ENCODE measurements at regions not wholly inside any gene's neighbourhood (a gene's known extent, or its start where the extent isn't known, plus 50 kb on each side); places are given as distances from the start of the nearest gene placed in this dataset.

DNA sequence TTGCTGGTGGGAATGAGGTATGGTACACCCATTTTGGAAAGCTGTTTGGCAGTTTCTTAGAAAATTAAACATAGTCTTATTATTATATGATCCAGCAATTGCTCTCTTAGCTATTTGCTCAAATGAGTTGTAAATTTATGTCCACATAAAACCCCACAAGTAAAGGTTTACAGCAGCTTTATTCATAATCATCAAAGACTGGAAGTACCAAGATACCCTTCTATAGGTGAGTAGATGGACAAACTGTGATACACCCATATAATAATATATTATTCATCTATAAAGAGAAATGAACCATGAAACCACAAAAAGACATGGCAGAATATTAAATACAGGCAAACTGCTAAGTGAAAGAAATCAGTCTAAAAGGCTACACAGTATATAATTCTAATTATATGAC, 344.7 kb upstream of the CDIN1 start:
- H3K4me3 ChIP-seq (ENCODE audit: low read depth, low read length): no peak overlapping the region
- TF ChIP-seq, protein P1, sequence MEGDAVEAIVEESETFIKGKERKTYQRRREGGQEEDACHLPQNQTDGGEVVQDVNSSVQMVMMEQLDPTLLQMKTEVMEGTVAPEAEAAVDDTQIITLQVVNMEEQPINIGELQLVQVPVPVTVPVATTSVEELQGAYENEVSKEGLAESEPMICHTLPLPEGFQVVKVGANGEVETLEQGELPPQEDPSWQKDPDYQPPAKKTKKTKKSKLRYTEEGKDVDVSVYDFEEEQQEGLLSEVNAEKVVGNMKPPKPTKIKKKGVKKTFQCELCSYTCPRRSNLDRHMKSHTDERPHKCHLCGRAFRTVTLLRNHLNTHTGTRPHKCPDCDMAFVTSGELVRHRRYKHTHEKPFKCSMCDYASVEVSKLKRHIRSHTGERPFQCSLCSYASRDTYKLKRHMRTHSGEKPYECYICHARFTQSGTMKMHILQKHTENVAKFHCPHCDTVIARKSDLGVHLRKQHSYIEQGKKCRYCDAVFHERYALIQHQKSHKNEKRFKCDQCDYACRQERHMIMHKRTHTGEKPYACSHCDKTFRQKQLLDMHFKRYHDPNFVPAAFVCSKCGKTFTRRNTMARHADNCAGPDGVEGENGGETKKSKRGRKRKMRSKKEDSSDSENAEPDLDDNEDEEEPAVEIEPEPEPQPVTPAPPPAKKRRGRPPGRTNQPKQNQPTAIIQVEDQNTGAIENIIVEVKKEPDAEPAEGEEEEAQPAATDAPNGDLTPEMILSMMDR (IDR thresholded peaks at IDR 0.05; ENCODE audit: low read depth, low read length): no peak

DNA sequence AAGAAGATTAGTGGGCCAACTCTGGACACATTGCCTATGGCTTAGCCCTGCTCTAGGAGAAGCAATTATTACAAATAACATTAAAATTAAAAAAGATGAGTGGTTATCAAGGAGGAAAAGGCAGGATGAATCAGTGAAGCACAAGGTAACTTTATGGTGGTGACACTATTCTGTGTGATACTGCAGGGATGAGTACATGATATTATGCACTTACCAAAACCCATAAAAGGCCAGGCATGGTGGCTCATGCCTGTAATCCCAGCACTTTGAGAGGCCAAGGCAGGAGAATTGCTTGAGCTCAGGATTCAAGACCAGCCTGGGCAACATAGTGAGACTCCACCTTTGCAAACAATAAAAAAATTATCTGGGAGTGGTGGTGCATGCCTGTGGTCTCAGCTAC, 344.3 kb upstream of the CDIN1 start:
- TF ChIP-seq, protein P1 (IDR thresholded peaks at IDR 0.05; ENCODE audit: low read depth, low read length): no peak
- H3K4me3 ChIP-seq (ENCODE audit: low read depth, low read length): no peak overlapping the region

DNA sequence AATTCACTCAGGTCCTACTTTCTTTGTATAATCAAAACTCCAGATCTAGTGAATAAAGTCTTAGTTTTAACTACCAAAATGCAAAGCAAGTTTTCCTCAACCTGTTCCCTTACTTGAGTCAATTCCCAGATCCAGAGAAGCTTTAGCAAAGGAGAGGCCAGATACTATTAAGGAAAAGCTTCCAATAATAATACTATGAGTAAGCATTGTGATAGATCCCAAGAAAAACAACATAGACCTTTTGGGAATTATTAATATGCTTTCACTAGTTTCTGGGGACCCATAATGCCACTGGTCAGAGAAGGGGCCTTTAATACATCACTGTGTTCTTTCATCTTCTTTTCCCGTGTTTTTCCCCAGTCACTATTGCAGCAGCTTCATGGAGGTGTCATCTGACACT, 339.9 kb upstream of the CDIN1 start:
- H3K4me3 ChIP-seq (ENCODE audit: low read depth, low read length): no peak overlapping the region
- TF ChIP-seq, protein P1 (IDR thresholded peaks at IDR 0.05; ENCODE audit: low read depth, low read length): no peak

DNA sequence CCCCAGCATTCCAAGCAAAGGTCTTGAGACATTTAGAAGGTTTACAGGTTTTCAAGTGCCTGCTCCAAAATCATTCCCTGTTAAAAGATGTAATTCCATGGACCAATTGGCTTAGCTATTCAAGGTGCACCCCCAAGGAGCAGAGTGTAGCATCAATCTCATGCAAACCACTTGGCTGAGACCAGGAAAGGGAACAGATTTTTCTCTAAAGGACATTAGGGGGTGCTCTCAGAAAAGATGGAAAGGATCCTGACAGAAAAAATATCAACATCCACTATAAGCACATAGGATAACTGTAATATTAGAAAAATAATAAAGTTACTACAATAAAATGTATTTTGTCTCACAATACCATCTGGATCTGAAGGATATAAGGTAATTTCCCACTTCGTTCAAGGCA, 328.0 kb upstream of the CDIN1 start:
- no peak overlapping the region for H3K4me3 ChIP-seq (ENCODE audit: low read depth, low read length)
- TF ChIP-seq, protein P1 (IDR thresholded peaks at IDR 0.05; ENCODE audit: low read depth, low read length): no peak

DNA sequence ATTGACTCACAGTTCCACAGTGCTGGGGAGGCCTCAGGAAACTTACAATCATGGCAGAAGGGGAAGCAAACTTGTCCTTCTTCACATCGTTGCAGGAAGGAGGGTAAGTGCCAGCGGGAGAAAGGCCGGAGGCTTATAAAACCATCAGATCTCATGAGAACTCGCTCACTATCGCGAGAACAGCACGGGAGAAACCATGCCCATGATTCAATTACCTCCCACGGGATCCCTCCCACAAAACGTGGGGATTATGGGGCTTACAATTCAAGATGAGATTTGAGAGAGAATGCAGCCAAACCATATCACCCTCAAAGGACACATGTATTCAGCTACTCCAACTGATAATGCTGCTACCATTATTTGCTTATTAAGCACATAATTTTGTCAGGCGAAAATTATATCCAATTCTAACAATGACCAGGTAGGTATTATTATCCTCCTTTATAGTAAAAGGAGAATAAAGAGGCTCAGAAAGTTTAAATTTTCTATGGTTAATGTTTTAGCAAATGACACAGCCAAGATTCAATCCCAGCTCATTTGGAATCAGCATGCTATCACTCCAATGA, 327.2 kb upstream of the CDIN1 start:
- H3K4me3 ChIP-seq (ENCODE audit: low read depth, low read length): no peak overlapping the region
- TF ChIP-seq, protein P1 (IDR thresholded peaks at IDR 0.05; ENCODE audit: low read depth, low read length): no peak

DNA sequence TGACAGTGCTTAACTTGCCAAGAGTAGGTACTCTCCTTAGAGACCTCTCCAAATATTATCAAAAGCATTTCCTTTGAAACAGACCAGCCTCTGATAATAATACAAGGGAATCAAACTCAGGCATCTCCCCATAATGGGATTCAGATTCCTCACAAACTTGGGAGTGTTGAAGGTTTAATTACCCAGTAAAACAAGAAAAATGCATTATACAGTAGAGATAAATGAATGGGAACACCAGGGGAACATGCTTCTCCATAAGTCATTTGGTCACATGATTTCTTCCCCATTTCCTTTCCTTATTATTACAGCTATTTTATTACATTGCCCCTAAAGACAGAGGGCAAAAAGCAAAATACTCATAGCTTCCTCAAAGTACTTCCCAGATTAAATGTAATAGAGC, 325.0 kb upstream of the CDIN1 start:
- H3K4me3 ChIP-seq (ENCODE audit: low read depth, low read length): no peak overlapping the region

DNA sequence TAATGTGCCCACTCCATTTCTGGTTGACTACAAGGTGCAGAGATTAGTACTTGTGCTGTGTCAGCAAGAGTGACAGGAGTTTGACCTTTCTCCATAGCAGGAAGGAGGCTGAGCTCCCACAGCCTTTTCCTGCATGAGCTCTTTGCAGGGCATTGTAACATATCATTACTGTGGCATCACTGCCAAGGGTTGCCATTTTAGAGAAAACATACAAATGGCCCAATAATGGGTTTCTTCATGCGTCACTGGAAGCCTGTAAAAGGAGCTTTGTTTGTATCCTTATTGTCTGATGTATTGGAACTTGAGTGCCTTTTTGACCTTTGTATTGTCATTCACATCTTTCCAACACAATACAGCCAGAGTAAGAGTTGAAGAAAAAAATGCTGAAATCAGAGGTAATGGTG, 323.0 kb upstream of the CDIN1 start:
- H3K4me3 ChIP-seq (ENCODE audit: low read depth, low read length): no peak overlapping the region
- TF ChIP-seq, protein P1 (IDR thresholded peaks at IDR 0.05; ENCODE audit: low read depth, low read length): no peak

More for the DNA sequence above, 325.0 kb upstream of the CDIN1 start:
- TF ChIP-seq, protein P1 (IDR thresholded peaks at IDR 0.05; ENCODE audit: low read depth, low read length): no peak

All from WI38 (cell line).